NCI-H2107 treated with DMSO at 0.1 percent for 48 hours (cell line): ENCODE measurements at regions not wholly inside any gene's neighbourhood (a gene's known extent, or its start where the extent isn't known, plus 50 kb on each side); places are given as distances from the start of the nearest gene placed in this dataset.

Experiments used
- DNase-seq: peaks from one replicate; lab custom pipeline; 2025; ENCODE audit not compliant: unreplicated experiment; lab: John Stamatoyannopoulos, UW

GRCh38 chr6:81484251-81484650, 268.2 kb downstream of the TENT5A start:
- no peak for DNase-seq

GRCh38 chr6:81480139-81480538, 272.3 kb downstream of the TENT5A start:
- DNase-seq: no peak

DNA sequence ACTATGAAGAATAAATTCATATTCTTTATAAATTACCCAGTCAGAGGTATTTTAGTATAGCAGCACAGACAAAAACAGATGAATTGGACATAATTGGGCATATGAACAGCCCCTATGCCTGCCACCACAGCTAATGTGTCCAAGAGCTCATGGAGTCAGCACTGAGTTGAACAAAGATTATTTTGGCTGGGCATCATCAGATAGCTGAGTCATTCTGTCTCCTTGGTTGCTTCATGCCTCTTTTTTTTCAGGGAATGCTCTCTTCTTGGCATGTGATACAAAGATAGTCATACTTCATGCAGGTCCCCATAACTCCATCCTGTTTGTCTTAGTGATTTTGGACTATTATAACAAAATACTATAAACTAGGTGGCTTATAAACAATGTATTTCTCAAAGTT, 275.6 kb downstream of the TENT5A start:
- no peak for DNase-seq

DNA sequence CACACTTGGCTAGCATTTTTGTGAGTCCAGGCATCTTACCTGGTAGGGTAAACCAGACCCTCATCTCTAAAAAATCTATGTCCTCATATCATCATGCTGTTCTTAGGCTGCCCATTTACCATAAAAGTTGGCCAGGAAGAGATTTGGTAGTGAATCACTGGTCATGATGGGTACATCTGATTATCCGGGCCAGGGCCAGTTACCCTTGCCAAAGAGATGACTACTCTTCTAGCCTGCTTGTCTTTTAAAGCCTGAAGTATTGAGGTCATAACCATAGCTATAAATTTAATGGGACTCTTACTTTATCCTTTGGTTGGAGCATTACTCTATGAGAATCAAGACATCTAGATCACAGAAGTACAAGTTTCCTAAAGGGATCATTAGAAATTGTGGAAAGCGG, 276.8 kb downstream of the TENT5A start:
- no peak for DNase-seq

DNA sequence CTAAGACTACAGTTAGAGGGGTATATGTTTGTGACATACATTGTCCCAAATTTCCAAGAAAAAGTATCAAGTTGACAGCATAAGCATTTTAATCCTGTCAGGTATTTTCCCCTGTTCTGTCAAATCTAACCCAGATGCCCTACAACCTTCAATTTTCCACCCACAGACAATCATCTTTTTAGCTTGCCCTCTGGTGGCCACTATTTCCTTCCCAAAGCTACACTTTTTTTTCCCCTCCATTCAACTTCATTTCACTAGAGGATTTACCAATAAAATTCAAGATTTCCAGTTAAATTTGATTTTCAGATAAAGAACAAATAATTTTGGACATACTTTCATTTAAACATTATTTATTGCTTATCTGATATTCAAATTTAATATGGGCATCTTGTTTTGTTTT, 286.6 kb downstream of the TENT5A start:
- DNase-seq: no peak

GRCh38 chr6:81456416-81456815, 296.1 kb downstream of the TENT5A start:
- DNase-seq: no peak

DNA sequence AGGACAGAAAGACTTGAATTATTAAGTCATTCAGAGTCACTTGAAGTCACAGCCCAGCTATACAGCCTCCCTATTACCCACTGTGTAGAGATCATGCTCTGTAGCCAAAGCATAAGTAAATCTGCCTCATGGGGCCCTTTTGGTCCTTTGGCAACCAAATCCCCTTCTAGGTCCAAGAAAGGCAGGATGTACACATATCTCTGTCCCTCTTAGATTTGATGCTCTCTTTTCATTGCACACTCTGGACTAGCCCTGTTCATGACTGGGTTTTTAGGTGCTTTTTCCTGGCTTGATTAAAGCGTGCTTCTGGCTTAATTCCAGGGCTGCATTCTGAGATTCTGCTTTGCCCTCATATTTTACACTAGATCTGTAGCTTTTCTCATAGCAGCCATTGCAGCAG, 296.8 kb downstream of the TENT5A start:
- DNase-seq: no peak

- no peak for DNase-seq
Observed at GRCh38 chr6:81451787-81452186, 300.7 kb downstream of the TENT5A start.

DNA sequence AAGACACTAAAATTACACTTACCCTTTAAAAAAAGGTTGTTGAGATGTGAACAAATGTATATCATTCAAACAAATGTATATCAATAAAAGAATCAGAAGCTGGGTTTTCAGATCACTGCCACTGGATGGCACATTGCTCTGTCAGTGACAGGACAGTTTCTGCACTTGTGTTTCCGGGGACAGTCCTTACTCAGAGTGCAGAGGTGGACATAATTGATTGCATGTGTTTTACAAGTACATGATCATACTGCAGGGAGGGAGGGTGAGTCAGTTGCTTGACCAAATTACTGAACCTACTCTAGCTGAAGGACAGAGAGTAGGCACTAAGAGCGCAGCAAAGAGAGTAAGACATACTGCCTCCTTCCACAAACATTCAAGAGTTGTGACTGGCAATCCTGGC, 302.3 kb downstream of the TENT5A start:
- no peak for DNase-seq

DNA sequence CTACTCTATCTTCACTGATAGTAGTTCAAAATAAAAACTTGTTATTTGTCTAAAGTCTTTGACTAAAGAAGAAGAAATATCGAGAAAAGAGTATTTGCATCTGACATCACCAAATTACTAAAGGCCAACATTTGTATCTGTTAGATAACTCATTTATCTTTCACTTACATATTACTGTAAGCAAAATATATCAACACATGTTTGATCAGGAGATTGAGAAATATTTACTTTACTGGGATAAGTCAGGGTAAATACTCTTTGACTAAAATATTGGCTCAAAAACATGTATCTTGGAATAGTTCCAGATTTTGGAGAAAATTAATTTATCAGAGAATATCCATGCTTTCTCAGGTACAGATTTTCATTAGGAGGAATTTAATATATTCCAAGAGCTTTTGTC, 306.0 kb downstream of the TENT5A start:
- DNase-seq: no peak

DNA sequence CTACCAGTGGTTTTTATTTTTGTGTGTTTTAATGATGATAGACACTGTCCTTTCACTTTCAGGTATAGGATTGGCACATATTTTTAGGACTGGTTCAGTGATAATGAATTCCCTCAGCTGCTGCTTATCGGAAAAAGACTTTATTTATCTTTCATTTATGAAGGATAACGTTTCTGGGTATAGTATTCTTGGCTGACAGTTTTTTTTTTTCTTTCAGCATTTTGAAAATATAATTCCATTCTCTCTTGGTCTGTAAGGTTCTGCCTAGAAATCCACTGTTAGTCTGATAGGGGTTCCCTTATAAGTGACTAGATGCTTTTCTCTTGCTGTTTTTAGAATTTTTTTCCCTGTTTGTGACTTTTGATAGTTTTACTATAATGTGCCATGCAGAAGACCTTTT, 313.1 kb downstream of the TENT5A start:
- no peak for DNase-seq

DNA sequence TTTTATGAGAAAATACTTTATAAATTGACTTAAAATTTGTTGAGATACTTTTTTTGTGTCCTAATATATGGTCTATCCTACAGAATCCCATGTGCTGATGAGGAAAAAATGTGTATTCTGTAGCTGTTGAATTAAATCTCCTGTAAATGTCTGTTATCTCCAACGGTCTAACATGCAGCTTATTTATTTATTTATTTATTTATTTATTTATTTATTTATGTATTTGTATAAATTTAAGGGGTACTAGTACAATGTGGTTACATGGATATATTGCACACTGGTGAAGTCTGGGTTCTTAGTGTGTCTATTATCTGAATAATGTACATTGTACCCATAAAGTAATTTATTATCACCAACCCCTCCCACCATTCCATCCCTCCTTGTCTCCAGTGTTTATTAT, 315.5 kb downstream of the TENT5A start:
- DNase-seq: no peak

DNA sequence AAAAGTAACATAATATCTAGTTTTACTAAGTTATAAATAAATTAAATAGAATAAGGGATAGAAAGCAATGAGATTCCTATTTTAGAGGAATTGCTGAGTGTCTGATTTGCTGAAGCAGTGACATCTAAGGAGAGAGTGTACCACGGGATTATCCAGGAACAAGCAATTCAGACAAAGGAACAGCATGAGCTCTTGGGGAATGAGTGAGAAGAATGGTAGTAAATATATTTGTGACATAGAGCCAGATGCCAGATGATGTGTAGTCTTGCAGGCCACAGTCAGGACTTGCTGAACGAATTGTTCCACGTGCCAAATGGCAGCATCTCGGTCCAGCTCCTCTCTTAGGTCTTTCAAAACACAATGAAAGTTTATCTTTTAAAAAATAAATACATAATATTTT, 339.2 kb downstream of the TENT5A start:
- no peak for DNase-seq

DNA sequence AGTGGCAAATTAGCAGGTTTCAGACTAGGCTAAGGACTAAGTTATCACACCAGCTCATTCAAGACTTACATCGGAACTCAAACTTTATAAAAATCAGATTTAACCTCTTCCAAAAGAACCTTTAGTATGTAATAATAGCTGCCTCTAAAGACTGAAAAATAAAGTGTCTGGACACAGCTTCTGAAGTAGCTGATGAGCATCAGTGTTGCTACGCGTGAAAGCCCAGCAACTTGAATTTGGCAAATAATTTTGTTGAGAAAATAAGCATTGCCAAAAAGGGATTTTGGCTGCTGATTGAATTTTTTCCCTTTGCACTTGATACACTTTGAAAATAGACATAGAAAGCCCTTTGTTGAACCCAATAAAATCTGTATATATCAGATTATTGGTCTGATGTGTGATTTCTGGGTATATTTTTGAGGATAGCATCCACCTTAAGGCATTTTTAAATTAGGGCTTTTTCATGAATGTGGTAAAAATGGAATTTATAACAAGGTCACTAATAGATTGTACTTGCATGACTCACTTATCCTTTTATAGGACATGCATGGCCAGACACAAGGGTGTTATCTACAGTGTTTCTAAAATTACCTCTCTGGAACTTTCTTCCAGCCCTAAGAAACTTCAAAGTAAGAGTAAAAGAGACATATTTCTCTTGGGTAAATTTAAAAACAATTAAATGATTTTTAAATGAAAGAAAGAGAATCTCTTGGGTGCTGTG, 350.4 kb downstream of the TENT5A start:
- no peak for DNase-seq

DNA sequence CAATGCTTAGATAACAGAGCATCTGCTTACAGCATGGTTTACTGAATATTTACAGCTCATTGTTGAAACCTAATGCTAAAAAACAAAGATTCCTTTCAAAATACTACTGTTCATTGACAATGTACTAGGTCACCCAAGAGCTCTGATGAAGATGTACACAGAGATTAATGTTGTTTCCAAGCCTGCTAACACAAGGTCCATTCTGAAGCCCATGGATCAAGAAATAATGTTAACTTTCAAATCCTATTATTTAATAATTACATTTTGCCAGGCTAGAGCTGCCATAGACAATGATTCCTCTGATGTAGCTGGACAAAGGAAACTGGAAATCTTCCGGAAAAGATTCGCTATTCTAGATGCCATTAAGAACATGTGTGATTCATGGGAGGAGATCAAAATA, 355.6 kb downstream of the TENT5A start:
- no peak for DNase-seq

DNA sequence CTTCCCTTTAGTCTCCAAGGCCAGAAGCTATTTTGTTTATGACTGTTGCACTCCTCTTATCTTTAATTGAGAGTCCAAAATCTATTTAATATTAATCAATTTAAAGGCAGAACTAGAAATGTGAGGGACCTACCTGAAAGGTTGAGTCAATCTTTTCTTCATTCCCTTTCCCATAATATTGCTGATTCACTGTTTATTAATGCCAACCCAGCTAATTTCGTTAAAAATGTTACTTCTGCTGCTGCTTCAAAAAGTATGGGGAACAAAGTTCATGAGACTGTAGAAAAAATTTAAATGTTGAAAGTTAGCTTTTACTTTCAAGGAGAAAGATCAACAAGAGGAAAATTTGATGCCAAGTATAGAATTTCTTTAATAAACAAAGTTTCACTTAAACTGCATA, 365.3 kb downstream of the TENT5A start:
- no peak for DNase-seq

GRCh38 chr6:81384921-81385320, 367.6 kb downstream of the TENT5A start:
- DNase-seq: no peak

DNA sequence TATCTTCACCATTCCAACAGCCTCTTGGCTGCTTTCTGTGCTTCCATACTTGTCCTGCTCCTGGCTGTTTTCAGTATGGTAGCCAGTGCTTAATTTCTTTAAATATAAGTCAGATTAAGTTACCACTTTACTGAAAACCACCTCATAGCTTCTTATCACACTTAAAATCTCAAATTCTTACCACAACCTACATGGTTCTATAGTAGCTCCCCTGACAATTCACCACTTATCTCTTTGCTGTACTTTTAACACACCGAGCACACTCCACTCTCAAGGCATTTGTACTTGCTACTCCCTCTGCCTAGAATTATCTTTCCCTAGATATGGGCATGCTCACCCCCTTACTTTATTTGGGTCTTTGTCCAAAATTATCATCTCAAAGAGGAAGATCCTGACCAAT, 369.0 kb downstream of the TENT5A start:
- no peak for DNase-seq

DNA sequence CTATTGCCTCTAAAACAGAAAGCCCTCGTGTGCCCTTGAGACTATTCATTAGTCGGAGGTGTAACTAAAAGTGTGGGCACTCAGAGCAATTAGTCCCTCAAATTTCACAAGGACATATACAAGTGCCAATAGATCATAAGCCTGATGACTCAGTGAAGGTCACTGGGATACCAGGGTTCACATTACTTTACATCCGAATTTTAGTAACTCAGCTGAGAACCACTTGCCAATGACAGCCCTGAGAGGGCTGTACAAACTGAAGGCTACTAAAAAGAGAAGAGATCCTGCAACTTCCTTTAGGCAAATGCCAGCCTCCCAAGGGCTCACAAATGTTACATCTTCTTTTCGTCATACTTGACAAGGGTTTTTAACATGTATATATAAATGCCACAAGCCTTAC, 369.6 kb downstream of the TENT5A start:
- no peak for DNase-seq

DNA sequence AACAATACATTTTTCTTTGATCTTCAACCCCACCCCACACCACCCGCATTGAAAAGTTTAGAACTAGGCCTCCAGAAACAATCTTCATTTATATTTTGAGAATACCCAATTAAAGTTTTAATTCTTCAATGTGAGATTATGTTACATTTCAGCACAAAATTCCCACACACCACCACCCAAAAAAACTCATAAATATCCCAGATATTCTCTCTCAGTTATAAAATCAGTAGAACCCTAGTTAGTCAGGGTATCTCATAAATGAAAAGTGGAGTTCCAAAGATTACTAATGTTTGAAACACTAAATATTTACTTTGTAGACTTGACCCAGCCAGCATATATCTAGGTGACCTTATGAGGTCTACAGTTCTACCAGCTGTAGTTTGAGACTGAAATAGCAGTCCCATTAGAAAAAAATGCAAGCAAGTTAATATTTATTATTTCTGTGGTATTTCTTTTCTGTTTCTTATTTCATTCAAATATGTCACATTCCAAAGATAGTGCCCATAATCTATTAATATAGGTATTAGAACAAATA, 371.0 kb downstream of the TENT5A start:
- DNase-seq: no peak

DNA sequence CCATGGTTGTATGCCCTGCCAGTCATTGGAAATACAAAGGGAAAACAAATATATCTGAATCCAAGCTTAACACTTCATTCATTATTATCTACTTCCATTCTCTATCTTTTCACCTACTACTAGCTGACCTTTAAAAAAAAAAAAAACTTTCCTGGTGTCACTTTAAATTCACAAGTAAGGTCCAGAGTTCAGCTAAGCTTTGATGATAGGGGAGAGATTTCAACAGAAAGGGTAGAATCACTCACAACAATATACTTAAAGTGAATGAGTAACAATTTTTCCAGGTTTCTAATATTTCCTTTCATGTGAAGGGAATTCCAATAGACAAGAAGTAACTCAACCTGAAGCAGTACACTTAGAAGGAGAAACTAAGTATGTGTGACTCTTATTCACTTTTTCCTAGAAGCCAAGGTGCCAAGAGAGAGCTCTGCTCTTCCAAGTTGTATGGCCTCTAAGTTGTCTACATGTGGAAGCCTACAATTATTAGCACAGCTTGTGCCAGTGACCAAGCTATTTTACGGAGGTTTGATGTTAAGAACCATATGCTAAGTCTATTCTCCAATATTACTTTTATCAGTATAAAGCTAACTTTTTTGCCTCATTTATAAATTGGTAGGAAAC, 371.7 kb downstream of the TENT5A start:
- DNase-seq: no peak

DNA sequence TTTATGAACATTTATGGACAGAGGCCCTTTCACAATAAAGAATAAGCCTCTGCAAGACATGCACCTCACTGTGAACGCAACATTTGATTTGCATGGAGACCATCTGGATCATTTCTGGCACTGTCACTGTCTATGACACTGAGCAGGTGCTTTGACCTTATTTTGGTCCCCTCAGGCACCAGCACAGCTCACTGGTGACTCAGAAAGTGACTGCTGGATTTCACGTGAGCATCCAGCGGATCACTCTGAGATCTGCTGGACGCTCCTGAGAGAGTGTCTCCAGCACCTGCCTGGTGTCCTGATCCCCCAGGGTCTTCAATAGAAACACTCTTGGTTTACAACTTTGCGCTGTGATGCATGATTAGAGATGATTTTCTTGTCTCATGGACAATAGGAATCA, 375.7 kb downstream of the TENT5A start:
- no peak for DNase-seq

DNA sequence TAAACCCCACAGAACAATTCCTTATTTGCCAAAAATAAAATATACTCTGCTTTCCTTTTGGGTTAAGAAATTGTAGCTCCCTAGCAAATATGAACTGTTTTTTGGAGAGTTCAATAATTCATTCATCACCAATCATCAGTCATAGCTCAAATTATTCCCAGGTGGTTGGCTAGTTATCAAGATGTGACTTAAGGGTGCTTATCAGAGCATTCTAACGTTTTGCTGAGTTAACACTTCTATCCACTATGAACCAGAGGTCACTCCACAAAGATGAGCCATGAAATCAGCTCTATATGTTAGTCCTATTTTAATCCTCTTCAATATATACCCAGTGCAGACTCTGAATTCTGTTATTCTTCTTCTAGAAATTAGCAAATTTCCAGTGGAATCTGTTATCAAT, 379.1 kb downstream of the TENT5A start:
- no peak for DNase-seq
